ENCODE measurements at regions not wholly inside any gene's neighbourhood (a gene's known extent, or its start where the extent isn't known, plus 50 kb on each side); places are given as distances from the start of the nearest gene placed in this dataset.

GRCh38 chr1:199665371-199665770 is 362.1 kb upstream of the NR5A2 start:
- H3K27ac ChIP-seq (ENCODE audit: low read depth, low read length, poor library complexity, severe bottlenecking), result no peak overlapping the region
- no peak overlapping the region for H2AFZ ChIP-seq (ENCODE audit: low read length)
- no peak overlapping the region for H3K9ac ChIP-seq (ENCODE audit: low read length)
- H3K4me2 ChIP-seq (ENCODE audit: low read length), result no peak overlapping the region
- H3K4me1 ChIP-seq (ENCODE audit: insufficient read depth, low read length, severe bottlenecking), result no peaks in the 10 kb centered on the region
- H4K20me1 ChIP-seq (ENCODE audit: insufficient read depth, low read length), result no peaks in the 10 kb centered on the region
- no peak for TF ChIP-seq CTCF (IDR thresholded peaks at IDR 0.05; ENCODE audit: low read length)
- TF ChIP-seq EZH2 (IDR thresholded peaks at IDR 0.05; ENCODE audit: borderline replicate concordance, low read length), result no peak
- no peaks in the 10 kb centered on the region for H3K79me2 ChIP-seq (ENCODE audit: insufficient read depth, low read length)
- no peaks in the 10 kb centered on the region for H3K9me3 ChIP-seq (ENCODE audit: low read length)
- H3F3A ChIP-seq (ENCODE audit: insufficient read depth, low read length), result no peaks in the 10 kb centered on the region
- no peak overlapping the region for H3K4me3 ChIP-seq (ENCODE audit: low read depth, low read length, poor library complexity, severe bottlenecking)
- H3K9me2 ChIP-seq (ENCODE audit: low read depth, low read length), result no peaks in the 10 kb centered on the region
- no peaks in the 10 kb centered on the region for H3K27me3 ChIP-seq (ENCODE audit: insufficient read depth, low read length)
- no peaks in the 10 kb centered on the region for H3K36me3 ChIP-seq (ENCODE audit: insufficient read depth, low read length)

GRCh38 chr1:199667089-199667488 is 360.4 kb upstream of the NR5A2 start:
- H3K9me2 ChIP-seq (ENCODE audit: low read depth, low read length), result no peaks in the 10 kb centered on the region

GRCh38 chr1:199669916-199670315 is 357.6 kb upstream of the NR5A2 start:
- no peak for TF ChIP-seq CTCF (IDR thresholded peaks at IDR 0.05; ENCODE audit: low read length)
- TF ChIP-seq EZH2 (IDR thresholded peaks at IDR 0.05; ENCODE audit: borderline replicate concordance, low read length), result no peak
- Histone ChIP-seq H4K20me1 (ENCODE audit: insufficient read depth, low read length) (no peaks in the 10 kb centered on the region), H3K4me1 (ENCODE audit: insufficient read depth, low read length, severe bottlenecking) (no peaks in the 10 kb centered on the region), H3K9me3 (ENCODE audit: low read length) (no peaks in the 10 kb centered on the region), H3K27me3 (ENCODE audit: insufficient read depth, low read length) (no peaks in the 10 kb centered on the region), H3K79me2 (ENCODE audit: insufficient read depth, low read length) (no peaks in the 10 kb centered on the region), H3K9me2 (ENCODE audit: low read depth, low read length) (no peaks in the 10 kb centered on the region), H3K4me3 (ENCODE audit: low read depth, low read length, poor library complexity, severe bottlenecking) (no peak overlapping the region), H3K9ac (ENCODE audit: low read length) (no peak overlapping the region), H3K4me2 (ENCODE audit: low read length) (no peak overlapping the region), H3K36me3 (ENCODE audit: insufficient read depth, low read length) (no peaks in the 10 kb centered on the region), H2AFZ (ENCODE audit: low read length) (no peak overlapping the region), H3F3A (ENCODE audit: insufficient read depth, low read length) (no peaks in the 10 kb centered on the region), H3K27ac (ENCODE audit: low read depth, low read length, poor library complexity, severe bottlenecking) (no peak overlapping the region)

More at GRCh38 chr1:199667089-199667488, 360.4 kb upstream of the NR5A2 start:
- Histone ChIP-seq H4K20me1 (ENCODE audit: insufficient read depth, low read length) (no peaks in the 10 kb centered on the region), H3K9ac (ENCODE audit: low read length) (no peak overlapping the region), H3F3A (ENCODE audit: insufficient read depth, low read length) (no peaks in the 10 kb centered on the region), H3K4me2 (ENCODE audit: low read length) (no peak overlapping the region), H2AFZ (ENCODE audit: low read length) (no peak overlapping the region), H3K9me3 (ENCODE audit: low read length) (no peaks in the 10 kb centered on the region), H3K36me3 (ENCODE audit: insufficient read depth, low read length) (no peaks in the 10 kb centered on the region), H3K27ac (ENCODE audit: low read depth, low read length, poor library complexity, severe bottlenecking) (no peak overlapping the region), H3K79me2 (ENCODE audit: insufficient read depth, low read length) (no peaks in the 10 kb centered on the region), H3K27me3 (ENCODE audit: insufficient read depth, low read length) (no peaks in the 10 kb centered on the region), H3K4me1 (ENCODE audit: insufficient read depth, low read length, severe bottlenecking) (no peaks in the 10 kb centered on the region), H3K4me3 (ENCODE audit: low read depth, low read length, poor library complexity, severe bottlenecking) (no peak overlapping the region)
- TF ChIP-seq CTCF (IDR thresholded peaks at IDR 0.05; ENCODE audit: low read length), result no peak
- no peak for TF ChIP-seq EZH2 (IDR thresholded peaks at IDR 0.05; ENCODE audit: borderline replicate concordance, low read length)

All from OCI-LY1 (cell line).